HCT116 (cell line): ENCODE measurements at regions not wholly inside any gene's neighbourhood (a gene's known extent, or its start where the extent isn't known, plus 50 kb on each side); places are given as distances from the start of the nearest gene placed in this dataset.

Experiments
- ATAC-seq: fragments of 200-7000 bp; cut with Tn5 transposase; 2 replicates; pipeline ENCODE4 v1.9.1; 2020; ENCODE audit warnings: mild to moderate bottlenecking, moderate library complexity
- BruUV-seq: library from RNA; stranded (reverse); fragments of 400-500 nt; replicated peaks from 2 replicates; lab custom pipeline; 2021; lab: Mats Ljungman, UMichigan
- CTCF ChIA-PET: fragments of 300-600 bp; sonication (Branson Sonifier 250); formaldehyde crosslinking; loops from one replicate; lab custom pipeline; 2021; ENCODE audit warnings: antibody characterized with exemption; lab: Charles Lee
- POLR2A ChIA-PET: fragments of 300-600, 350-600 bp; sonication (Branson Sonifier 250); formaldehyde crosslinking; loops from one replicate; lab custom pipeline; 2021; ENCODE audit warnings: antibody characterized with exemption; lab: Charles Lee
- RAD21 ChIA-PET, 2 experiments: fragments of 300-600 bp; sonication (Branson Sonifier 250); formaldehyde crosslinking; loops; one replicate each; lab custom pipeline; 2023; ENCODE audit warnings: low total read pairs in 2 of 2; ENCODE audit not compliant: uncharacterized antibody in 2 of 2, unreplicated experiment in 2 of 2, low non-redundant PET in 1 of 2; lab: Charles Lee
- DNase-seq: peaks from one replicate; pipeline ENCODE4 v3.0.0-alpha.2; 2010; ENCODE audit warnings: low read depth, low spot score
- H2AFZ ChIP-seq: fragments of 200-600 bp; shearing (Covaris generic), sonication (generic); 2 replicates; pipeline ENCODE4 v1.6.1; 2017; ENCODE audit warnings: low read depth, mixed run types, mixed read lengths, antibody characterized with exemption, low read length; ENCODE audit not compliant: poor library complexity, severe bottlenecking
- H3K27ac ChIP-seq: 2 replicates; pipeline ENCODE4 v1.5.1; 2012; ENCODE audit warnings: low read depth, low read length
- H3K27me3 ChIP-seq: fragments of 200-600 bp; sonication (generic); 2 replicates; pipeline ENCODE4 v1.6.1; 2016; ENCODE audit warnings: mixed run types, low read length, mixed read lengths; ENCODE audit not compliant: insufficient read depth
- H3K36me3 ChIP-seq, 2 experiments: fragments of 200-500 bp in 1 of 2; fragments of 200-600 bp in 1 of 2; sonication (Bioruptor generic) in 1 of 2; sonication (generic) in 1 of 2; 2 replicates each; pipeline versions ENCODE4 v1.5.1 to v1.6.1; 2014 to 2016; ENCODE audit warnings: low read length in 2 of 2, inconsistent platforms in 1 of 2, mixed read lengths in 1 of 2, mixed run types in 1 of 2; ENCODE audit not compliant: insufficient read depth in 2 of 2, control insufficient read depth in 1 of 2
- H3K4me1 ChIP-seq, 2 experiments: fragments of 200-600 bp in 1 of 2; sonication (generic) in 1 of 2; 2 replicates each; pipeline versions ENCODE4 v1.5.1 to v1.6.1; 2012 to 2017; ENCODE audit warnings: low read length in 2 of 2, inconsistent platforms in 1 of 2, mild to moderate bottlenecking in 1 of 2, mixed read lengths in 1 of 2, mixed run types in 1 of 2, moderate library complexity in 1 of 2; ENCODE audit not compliant: insufficient read depth in 2 of 2, control insufficient read depth in 1 of 2
- H3K4me2 ChIP-seq: fragments of 200-600 bp; sonication (generic); 2 replicates; pipeline ENCODE4 v1.6.1; 2017; ENCODE audit warnings: mixed run types, low read length, mixed read lengths
- H3K4me3 ChIP-seq, 2 experiments: fragments of 200-600 bp in 1 of 2; sonication (generic) in 1 of 2; replicated peaks in 1 of 2; 2 replicates each; pipeline ENCODE4 v1.5.1; 2011 to 2016; ENCODE audit warnings: low read length in 2 of 2, control low read depth in 1 of 2, low read depth in 1 of 2, mild to moderate bottlenecking in 1 of 2, mixed read lengths in 1 of 2, mixed run types in 1 of 2
- H3K79me2 ChIP-seq: fragments of 200-600 bp; sonication (generic); 2 replicates; pipeline ENCODE4 v1.6.1; 2017; ENCODE audit warnings: mild to moderate bottlenecking, mixed run types, low read length, moderate library complexity, mixed read lengths; ENCODE audit not compliant: insufficient read depth
- H3K9ac ChIP-seq: fragments of 200-600 bp; sonication (generic); 2 replicates; pipeline ENCODE4 v1.6.1; 2016; ENCODE audit warnings: low read length, mixed read lengths
- H3K9me2 ChIP-seq: fragments of 200-600 bp; sonication (generic), shearing (Covaris generic); 2 replicates; pipeline ENCODE4 v1.6.1; 2017; ENCODE audit warnings: mixed run types, mild to moderate bottlenecking, moderate library complexity; ENCODE audit not compliant: insufficient read depth
- H3K9me3 ChIP-seq, 2 experiments: fragments of 200-500 bp in 1 of 2; fragments of 200-600 bp in 1 of 2; sonication (Bioruptor generic) in 1 of 2; sonication (generic) in 1 of 2; 2 replicates each; pipeline ENCODE4 v1.6.1; 2014 to 2017; ENCODE audit warnings: low read length in 2 of 2, mixed read lengths in 2 of 2, inconsistent platforms in 1 of 2, low read depth in 1 of 2, mild to moderate bottlenecking in 1 of 2, mixed run types in 1 of 2, moderate library complexity in 1 of 2; ENCODE audit not compliant: control insufficient read depth in 1 of 2, insufficient read depth in 1 of 2
- H4K20me1 ChIP-seq: fragments of 200-600 bp; sonication (generic), shearing (Covaris generic); 2 replicates; pipeline ENCODE4 v1.6.1; 2017; ENCODE audit warnings: mixed run types, mild to moderate bottlenecking, moderate library complexity; ENCODE audit not compliant: insufficient read depth
- CBX3 ChIP-seq: IDR thresholded peaks from 2 replicates; pipeline ENCODE4 v1.6.1; 2012; ENCODE audit warnings: low read depth
- CEBPB ChIP-seq: IDR thresholded peaks from 2 replicates; pipeline ENCODE4 v1.6.1; 2012; ENCODE audit warnings: low read depth
- EGR1 ChIP-seq: IDR thresholded peaks from 2 replicates; pipeline ENCODE4 v1.6.1; 2012; ENCODE audit warnings: low read depth
- FOSL1 ChIP-seq: IDR thresholded peaks from 2 replicates; pipeline ENCODE4 v1.6.1; 2012; ENCODE audit warnings: low read depth
- POLR2AphosphoS5 ChIP-seq: IDR thresholded peaks from 2 replicates; pipeline ENCODE4 v1.6.1; 2011; ENCODE audit warnings: mild to moderate bottlenecking, low read depth, low read length, moderate library complexity
- SP1 ChIP-seq: IDR thresholded peaks from 2 replicates; pipeline ENCODE4 v1.6.1; 2012; ENCODE audit warnings: low read depth
- SRF ChIP-seq: IDR thresholded peaks from 2 replicates; pipeline ENCODE4 v1.6.1; 2012; ENCODE audit warnings: low read depth
- YY1 ChIP-seq: IDR thresholded peaks from 2 replicates; pipeline ENCODE4 v1.6.1; 2011; ENCODE audit warnings: low read length, low read depth, moderate library complexity, mild to moderate bottlenecking; ENCODE audit not compliant: insufficient replicate concordance; ENCODE audit errors: extremely low read depth
- ZFX ChIP-seq: fragments of 450-650 bp; IDR thresholded peaks from 2 replicates; pipeline ENCODE4 v1.6.1; 2017
- ZNF274 ChIP-seq: fragments of 200-500 bp; sonication (Bioruptor generic); IDR thresholded peaks from 2 replicates; pipeline ENCODE4 v1.6.1; 2014; ENCODE audit warnings: mild to moderate bottlenecking, low read depth, low read length, inconsistent platforms
- intact Hi-C: fragments of 100-400 bp; cut with micrococcal nuclease; formaldehyde crosslinking; loops from 2 replicates; pipeline ENCODE4 v1.10.0; 2022
- TF ChIP-seq, protein P1 (sequence below): IDR thresholded peaks from 2 replicates; pipeline ENCODE4 v1.6.1; 2011; ENCODE audit warnings: mild to moderate bottlenecking, low read length, moderate library complexity; ENCODE audit not compliant: insufficient replicate concordance; ENCODE audit errors: extremely low read depth
- TF ChIP-seq, protein P2 (sequence below): IDR thresholded peaks from 2 replicates; pipeline ENCODE4 v1.6.1; 2012

DNA sequence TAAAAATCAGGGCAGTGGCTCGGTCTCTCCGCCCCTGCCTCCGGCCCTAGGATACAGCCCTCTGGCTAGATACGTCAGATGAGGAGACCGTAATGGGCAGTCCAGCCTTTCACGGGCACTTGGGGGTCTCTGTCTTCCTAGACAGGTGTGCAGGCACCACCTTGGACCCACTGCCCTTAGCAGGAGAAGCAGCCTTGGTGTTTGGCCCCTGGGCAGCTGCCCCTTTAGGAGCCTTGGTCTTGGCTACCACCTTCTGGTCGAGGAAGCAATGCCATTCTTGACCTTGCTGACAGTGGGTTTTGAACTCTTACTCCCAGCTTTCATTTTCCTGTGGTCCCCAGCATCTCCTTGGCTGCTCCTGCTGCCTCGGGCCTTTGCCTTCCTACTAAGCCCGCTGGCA, 149.7 kb upstream of the FRMD4B start:
- Histone ChIP-seq H3K27me3 (peaks cover 9% of the 10 kb centered on the region; the same call in 1 of the 2 replicates), H3K9me2 (no peaks in the 10 kb centered on the region), H3K36me3 (no peaks in the 10 kb centered on the region), H3K79me2 (no peaks in the 10 kb centered on the region), H3K9ac (no peak overlapping the region), H3K9me3 (no peaks in the 10 kb centered on the region), H3K4me2 (no peak overlapping the region), H3K4me1 (no peaks in the 10 kb centered on the region), H3K27ac (no peak overlapping the region), H3K4me3 (no peak overlapping the region), H2AFZ (no peak overlapping the region), H4K20me1 (no peaks in the 10 kb centered on the region)
- DNase-seq (no peak), ATAC-seq (no peak)
- POLR2A ChIA-PET = no interaction called here
- RAD21 ChIA-PET = no interaction called here
- TF ChIP-seq EGR1 (no peak), CEBPB (no peak), POLR2AphosphoS5 (no peak), SP1 (no peak), ZNF274 (no peak), ZFX (no peak), FOSL1 (no peak), YY1 (no peak), SRF (no peak), CBX3 (no peak)
- TF ChIP-seq, protein P1, sequence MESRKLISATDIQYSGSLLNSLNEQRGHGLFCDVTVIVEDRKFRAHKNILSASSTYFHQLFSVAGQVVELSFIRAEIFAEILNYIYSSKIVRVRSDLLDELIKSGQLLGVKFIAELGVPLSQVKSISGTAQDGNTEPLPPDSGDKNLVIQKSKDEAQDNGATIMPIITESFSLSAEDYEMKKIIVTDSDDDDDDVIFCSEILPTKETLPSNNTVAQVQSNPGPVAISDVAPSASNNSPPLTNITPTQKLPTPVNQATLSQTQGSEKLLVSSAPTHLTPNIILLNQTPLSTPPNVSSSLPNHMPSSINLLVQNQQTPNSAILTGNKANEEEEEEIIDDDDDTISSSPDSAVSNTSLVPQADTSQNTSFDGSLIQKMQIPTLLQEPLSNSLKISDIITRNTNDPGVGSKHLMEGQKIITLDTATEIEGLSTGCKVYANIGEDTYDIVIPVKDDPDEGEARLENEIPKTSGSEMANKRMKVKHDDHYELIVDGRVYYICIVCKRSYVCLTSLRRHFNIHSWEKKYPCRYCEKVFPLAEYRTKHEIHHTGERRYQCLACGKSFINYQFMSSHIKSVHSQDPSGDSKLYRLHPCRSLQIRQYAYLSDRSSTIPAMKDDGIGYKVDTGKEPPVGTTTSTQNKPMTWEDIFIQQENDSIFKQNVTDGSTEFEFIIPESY = no peak
- TF ChIP-seq, protein P2, sequence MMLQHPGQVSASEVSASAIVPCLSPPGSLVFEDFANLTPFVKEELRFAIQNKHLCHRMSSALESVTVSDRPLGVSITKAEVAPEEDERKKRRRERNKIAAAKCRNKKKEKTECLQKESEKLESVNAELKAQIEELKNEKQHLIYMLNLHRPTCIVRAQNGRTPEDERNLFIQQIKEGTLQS = no peak
- CTCF ChIA-PET = no interaction called here
- intact Hi-C loops = no loop called here
- BruUV-seq = no TSS peak
